Cerebellar cortex (tissue), 1 donor: ENCODE measurements at regions not wholly inside any gene's neighbourhood (a gene's known extent, or its start where the extent isn't known, plus 50 kb on each side); places are given as distances from the start of the nearest gene placed in this dataset.

Experiments used
- DNase-seq: peaks from one replicate; pipeline ENCODE4 v3.0.0-alpha.2; 2015; ENCODE audit warnings: low spot score

DNA sequence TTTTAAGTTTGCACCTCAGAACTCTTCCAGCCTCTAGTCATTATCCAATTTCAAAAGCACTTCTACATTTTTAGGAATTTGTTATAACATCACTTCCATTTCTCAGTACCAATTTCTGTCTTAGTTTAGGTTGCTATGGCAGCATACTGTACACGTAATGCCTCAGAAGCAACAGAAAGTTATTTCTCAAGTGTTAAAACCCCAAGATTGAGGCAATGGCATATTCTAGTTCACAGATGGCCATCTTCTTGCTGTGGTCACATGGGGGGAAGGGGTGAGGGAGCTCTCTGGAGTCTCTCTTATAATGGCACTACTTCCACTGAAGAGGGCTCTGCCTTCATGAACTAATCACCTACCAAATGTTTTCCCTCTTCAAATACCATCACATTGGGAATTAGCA lies 220.3 kb upstream of the CTSO start:
- no peak for DNase-seq

GRCh38 chr4:156173486-156173885 lies 219.8 kb upstream of the CTSO start:
- no peak for DNase-seq

DNA sequence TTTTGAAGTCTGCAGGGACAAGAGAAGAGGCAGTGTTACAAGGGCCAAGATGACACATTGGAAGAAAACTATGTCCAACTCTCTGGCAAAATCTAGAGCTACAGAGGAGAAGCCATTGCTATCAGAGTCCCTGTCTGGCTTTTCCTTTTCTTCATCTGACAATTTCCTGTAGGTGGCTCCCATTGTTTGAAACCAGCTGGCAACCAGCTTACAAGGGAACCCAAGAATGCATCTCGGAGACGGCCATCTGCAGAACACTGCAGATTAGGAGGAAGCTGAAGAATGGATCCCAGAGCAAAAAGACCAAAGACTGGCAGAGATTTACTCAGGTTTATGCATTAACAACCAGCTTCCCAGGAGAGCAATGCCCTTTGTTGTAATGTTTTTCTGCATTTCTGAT lies 216.2 kb upstream of the CTSO start:
- DNase-seq: no peak

DNA sequence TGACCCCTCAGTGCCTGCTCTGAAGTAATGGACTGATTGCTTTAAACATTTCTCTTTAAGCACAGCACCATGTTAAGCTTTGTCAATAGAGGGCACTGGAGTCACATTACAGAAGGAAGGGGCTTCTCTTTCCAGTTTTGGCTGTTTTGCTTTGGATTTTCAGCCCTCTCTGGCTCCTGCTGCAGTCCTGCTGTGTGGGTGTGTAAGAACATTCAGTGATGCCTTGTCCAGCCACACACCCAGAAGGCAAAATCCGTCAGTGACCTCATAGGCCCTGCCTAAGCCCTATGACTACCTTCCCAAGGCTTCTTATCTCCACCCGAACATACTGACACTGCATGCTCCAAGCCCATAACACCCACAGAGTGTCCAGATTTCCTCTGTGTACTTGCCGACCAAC lies 215.3 kb upstream of the CTSO start:
- DNase-seq: peak; percentile 70

- DNase-seq: no peak
Observed at GRCh38 chr4:156168288-156168687, 214.6 kb upstream of the CTSO start.

GRCh38 chr4:156158747-156159146 lies 205.1 kb upstream of the CTSO start:
- no peak for DNase-seq

GRCh38 chr4:156154978-156155377 lies 201.3 kb upstream of the CTSO start:
- no peak for DNase-seq

DNA sequence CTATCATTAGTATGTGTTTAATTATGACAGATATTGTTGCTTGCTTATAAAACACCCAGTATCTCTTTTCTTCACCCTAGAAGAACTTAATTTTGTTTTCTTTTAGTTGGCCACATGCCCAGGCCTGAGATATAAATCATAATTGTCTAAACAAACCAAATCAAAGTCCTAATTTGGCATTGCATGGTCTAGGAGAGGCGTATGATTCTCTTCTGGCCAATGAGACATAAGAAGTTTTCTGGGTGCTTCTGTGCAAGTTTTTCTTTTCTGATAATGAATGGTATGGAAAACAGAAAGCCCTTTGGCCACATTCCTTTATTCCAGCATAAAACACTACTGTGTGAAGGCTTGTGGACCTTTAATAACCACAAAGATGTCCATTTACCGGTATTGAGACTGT lies 192.9 kb upstream of the CTSO start:
- no peak for DNase-seq

DNA sequence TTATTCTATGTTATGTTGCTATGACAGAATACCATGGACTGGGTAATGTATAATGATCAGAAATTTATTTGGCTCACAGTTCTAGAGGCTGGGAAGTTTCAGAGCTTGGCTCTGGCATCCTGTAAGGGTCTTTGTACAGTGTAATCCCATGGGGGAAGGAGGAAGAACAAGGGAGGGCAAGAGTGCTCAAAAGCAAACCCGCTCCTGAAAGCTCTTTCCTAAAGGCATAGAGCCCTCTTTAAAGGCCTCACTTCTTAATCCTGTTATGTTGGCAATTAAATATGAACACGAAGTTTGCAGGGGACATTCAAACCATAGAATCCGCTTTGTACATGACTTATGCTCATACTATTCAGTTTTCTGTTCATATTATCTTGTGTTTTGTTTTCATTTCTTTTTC lies 191.3 kb upstream of the CTSO start:
- DNase-seq: no peak

- peak; percentile 53 for DNase-seq
Observed at GRCh38 chr4:156138781-156139280, 185.2 kb upstream of the CTSO start.

DNA sequence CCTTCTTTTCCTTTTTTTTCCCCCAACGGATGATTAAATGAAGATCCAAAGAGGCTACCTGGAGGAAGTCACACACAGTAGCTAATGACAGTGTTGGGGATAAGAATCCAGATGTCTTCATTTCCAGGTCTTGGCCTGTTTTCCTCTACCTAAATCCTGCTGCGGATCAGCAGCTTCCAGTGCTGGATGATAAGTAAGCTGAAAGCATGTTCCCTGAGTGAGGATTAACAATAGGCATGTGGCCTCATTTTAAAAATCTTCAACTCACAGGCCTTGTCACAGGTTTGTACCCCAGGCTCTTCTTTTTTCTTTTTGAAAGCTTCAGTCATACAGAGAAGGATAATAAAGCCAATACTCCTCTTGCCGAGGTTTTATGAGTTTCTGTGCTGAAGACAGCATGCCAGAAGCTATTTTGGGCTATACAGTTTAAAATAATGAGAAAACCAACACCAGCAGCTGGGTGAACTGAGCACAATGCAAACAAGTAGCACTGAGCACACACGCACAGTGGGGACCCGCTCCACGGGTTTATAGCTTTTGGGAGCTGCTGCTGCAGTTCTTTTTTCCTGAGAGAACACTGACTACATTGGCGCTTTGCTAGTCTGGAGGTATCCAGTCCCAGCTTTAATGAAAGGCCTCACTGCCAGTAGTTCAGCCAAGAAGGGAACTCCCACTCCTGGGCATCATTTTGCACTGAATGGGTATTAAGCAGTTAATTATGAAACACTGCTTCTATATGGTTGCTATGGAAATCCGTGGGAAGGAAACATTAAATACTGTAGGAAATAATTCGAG lies 184.2 kb upstream of the CTSO start:
- DNase-seq: peak; percentile 74

DNA sequence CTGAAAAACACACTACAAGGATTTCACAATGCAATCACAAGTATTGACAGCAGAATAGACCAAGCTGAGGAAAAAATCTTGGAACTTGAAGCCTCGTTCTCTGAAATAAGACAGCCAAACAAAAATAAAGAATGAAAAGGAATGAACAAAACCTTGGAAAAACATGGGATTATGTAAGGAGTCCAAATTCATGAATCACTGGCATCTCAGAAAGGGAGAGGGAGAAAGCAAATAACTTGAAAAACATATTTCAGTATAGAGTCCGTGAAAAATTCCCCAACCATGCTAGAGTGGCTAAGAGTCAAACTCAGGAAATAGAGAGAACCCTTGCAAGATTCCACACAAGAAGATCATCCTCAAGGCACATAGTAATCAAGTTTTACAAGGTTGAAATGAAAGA lies 178.5 kb upstream of the CTSO start:
- no peak for DNase-seq

GRCh38 chr4:156128616-156129015 lies 174.9 kb upstream of the CTSO start:
- DNase-seq: no peak

- DNase-seq: peak; percentile 73
Observed at GRCh38 chr4:156118507-156119220, 165.0 kb upstream of the CTSO start.

GRCh38 chr4:156117743-156118142 lies 164.1 kb upstream of the CTSO start:
- DNase-seq: no peak

DNA sequence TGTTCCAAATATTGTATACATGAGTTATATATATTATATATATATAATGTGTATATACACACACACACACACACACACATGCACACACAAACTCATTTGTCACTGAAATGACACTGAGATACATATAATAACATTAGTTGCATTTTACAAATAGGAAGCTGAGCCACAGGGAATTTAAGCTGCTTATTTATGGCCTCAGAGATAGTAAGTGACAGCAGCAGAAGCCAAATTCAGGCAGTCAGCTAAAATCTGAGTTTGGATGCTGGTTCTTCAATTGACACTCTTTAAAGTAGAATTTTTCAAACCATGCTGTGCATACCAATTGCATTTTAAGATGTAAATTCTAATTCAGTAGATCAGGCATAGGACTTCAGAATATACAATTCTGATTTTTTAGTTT lies 163.3 kb upstream of the CTSO start:
- no peak for DNase-seq

DNA sequence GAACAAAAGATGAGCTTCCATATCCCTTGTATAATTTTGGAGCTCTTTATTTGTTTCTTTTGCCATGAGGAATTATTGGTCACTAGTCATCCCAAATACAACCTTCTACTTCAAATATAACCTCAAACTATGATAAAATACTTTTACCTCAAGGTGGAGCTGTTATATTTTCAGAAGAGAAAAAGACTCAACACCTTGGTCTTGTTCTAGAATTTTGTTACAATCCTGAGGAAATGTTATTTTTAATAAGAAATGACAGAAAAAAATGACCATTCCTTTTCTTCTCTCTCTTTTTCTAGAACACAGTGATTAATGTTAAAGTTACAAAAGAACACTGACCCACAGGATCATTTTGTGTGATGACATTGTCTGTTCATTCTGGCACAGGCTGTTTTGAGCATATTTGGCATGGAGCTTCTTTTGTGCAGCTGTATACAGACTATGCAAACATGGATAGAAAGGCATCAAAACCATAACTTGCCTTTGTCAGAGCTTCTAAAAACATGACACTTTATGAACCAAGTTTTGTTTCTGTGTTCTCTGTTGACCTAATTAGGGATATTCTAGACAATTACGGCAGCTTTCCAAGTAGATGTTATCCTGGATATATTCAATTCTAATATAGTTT lies 159.6 kb upstream of the CTSO start:
- no peak for DNase-seq

DNA sequence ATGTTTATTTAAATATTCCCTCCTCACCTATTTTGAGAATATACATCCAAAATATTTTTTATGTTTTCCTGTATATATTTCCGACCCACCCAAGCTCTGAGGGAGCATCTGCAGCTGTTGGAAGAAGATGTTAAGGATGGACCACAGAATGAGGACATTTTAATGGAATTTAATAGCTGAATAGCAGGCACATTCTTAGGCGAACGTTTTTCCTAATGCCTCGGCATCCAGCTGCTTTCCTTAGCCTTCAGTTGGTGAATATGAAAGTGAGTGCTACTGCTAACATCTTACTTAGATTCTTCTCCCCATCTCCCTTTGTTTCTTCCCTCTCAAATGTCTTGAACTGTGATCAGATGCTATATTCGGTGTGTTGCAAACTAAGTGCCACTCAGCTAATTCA lies 158.0 kb upstream of the CTSO start:
- no peak for DNase-seq

GRCh38 chr4:156109943-156110900 lies 156.6 kb upstream of the CTSO start:
- peak; percentile 78 for DNase-seq

GRCh38 chr4:156109087-156109486 lies 155.4 kb upstream of the CTSO start:
- DNase-seq: peak; percentile 64

- DNase-seq: no peak
Observed at GRCh38 chr4:156103311-156103710, 149.6 kb upstream of the CTSO start.

DNA sequence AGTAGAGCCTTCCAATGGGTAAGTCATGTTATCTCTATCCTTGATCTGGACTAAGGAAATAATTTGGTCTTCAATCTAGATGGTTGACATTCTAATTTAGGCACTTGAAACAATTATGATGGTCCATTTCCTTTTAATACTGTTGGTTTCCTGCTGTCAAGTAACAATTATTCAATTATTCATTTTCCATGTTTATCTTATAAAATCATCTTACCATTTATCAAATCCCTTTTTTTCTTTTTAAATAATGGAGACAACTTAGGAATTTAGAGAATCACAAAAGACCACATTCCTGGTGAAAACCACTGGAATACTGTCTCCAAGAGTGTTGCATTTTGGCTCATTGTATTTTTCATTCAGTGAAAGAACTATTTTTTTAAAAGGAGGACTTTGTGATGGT lies 148.7 kb upstream of the CTSO start:
- DNase-seq: no peak
